ENCODE measurements at regions not wholly inside any gene's neighbourhood (a gene's known extent, or its start where the extent isn't known, plus 50 kb on each side); places are given as distances from the start of the nearest gene placed in this dataset.

GRCh38 chr9:31355965-31356364, 1028.5 kb upstream of the ACO1 start:
- Histone ChIP-seq H3K9me3 (ENCODE audit: insufficient read depth in 2 of 2, low read depth in 1 of 2, low read length in 1 of 2) (no peaks in the 10 kb centered on the region), H4K91ac (replicated peaks; ENCODE audit: insufficient read length, low read length) (no peak overlapping the region), H3K18ac (ENCODE audit: extremely low read depth, low read length) (no peak overlapping the region), H3K79me1 (ENCODE audit: low read depth, low read length) (no peaks in the 10 kb centered on the region), H3K4me3 (ENCODE audit: extremely low read depth in 1 of 4, insufficient read depth in 2 of 4, low read depth in 3 of 4, low read length in 4 of 4) (no peak overlapping the region), H2AFZ (ENCODE audit: low read length) (no peak overlapping the region), H4K5ac (ENCODE audit: insufficient read length, low read depth, low read length) (no peak overlapping the region), H2BK20ac (ENCODE audit: low read length) (no peak overlapping the region), H3K27ac (ENCODE audit: low read depth, low read length) (no peak overlapping the region), H3K4ac (replicated peaks; ENCODE audit: insufficient read length, low read depth, low read length) (no peak overlapping the region), H2BK120ac (replicated peaks; ENCODE audit: low read depth, low read length) (no peak overlapping the region), H2AK5ac (ENCODE audit: low read depth, low read length) (no peak overlapping the region), H3K36me3 (ENCODE audit: control insufficient read depth in 2 of 4, insufficient read depth in 4 of 4, low read length in 3 of 4) (no peaks in the 10 kb centered on the region), H3K14ac (ENCODE audit: insufficient read length) (no peak overlapping the region), H4K20me1 (replicated peaks in 1 of 2; ENCODE audit: control insufficient read depth in 1 of 2, insufficient read depth in 2 of 2, low read length in 2 of 2) (no peaks in the 10 kb centered on the region), H3K23ac (ENCODE audit: insufficient read length) (no peak overlapping the region), H2BK5ac (ENCODE audit: low read depth, low read length) (no peak overlapping the region), H3K4me2 (ENCODE audit: insufficient read depth in 1 of 2, low read depth in 2 of 2, low read length in 2 of 2) (no peak overlapping the region), H4K8ac (ENCODE audit: extremely low read depth, insufficient read depth, low read length) (no peak overlapping the region), H3K27me3 (replicated peaks in 1 of 4; ENCODE audit: control insufficient read depth in 3 of 4, extremely low read depth in 1 of 4, insufficient read depth in 3 of 4, low read length in 3 of 4) (no peaks in the 10 kb centered on the region), H2BK15ac (ENCODE audit: low read length) (no peak overlapping the region), H3K4me1 (replicated peaks in 1 of 4; ENCODE audit: control insufficient read depth in 3 of 4, insufficient read depth in 4 of 4, low read length in 3 of 4) (no peaks in the 10 kb centered on the region), H3K9ac (replicated peaks in 1 of 4; ENCODE audit: extremely low read depth in 1 of 4, low read depth in 3 of 4, low read length in 3 of 4) (no peak overlapping the region), H3K56ac (replicated peaks; ENCODE audit: insufficient read length, low read depth, low read length) (no peak overlapping the region), H3K23me2 (ENCODE audit: low read depth, low read length) (no peaks in the 10 kb centered on the region), H2BK12ac (ENCODE audit: low read depth, low read length) (no peak overlapping the region), H3K79me2 (ENCODE audit: control insufficient read depth in 1 of 2, insufficient read depth in 2 of 2, low read length in 2 of 2) (no peaks in the 10 kb centered on the region)
- ChIA-PET CTCF (ENCODE audit: partially characterized antibody) (no interaction called here), POLR2A (ENCODE audit: partially characterized antibody) (no interaction called here)
- TF ChIP-seq, protein P1, sequence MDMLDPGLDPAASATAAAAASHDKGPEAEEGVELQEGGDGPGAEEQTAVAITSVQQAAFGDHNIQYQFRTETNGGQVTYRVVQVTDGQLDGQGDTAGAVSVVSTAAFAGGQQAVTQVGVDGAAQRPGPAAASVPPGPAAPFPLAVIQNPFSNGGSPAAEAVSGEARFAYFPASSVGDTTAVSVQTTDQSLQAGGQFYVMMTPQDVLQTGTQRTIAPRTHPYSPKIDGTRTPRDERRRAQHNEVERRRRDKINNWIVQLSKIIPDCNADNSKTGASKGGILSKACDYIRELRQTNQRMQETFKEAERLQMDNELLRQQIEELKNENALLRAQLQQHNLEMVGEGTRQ (IDR thresholded peaks at IDR 0.05; ENCODE audit: low read length): no peak
- no peak for TF ChIP-seq BRCA1 (IDR thresholded peaks at IDR 0.05; ENCODE audit: low read depth, low read length)
- no peak for TF ChIP-seq E2F6 (IDR thresholded peaks at IDR 0.05)
- no peak for TF ChIP-seq CBX5 (IDR thresholded peaks at IDR 0.05; ENCODE audit: low read depth, low read length)
- no peak for FAIRE-seq
- no peak for DNase-seq (ENCODE audit: low read depth in 1 of 2, low spot score in 2 of 2)
